Islet of Langerhans (tissue), 1 donor: ENCODE measurements at regions not wholly inside any gene's neighbourhood (a gene's known extent, or its start where the extent isn't known, plus 50 kb on each side); places are given as distances from the start of the nearest gene placed in this dataset.
A peak's percentile ranks its signal among the peaks of the same experiment; 100 is the strongest.

Source experiments
- FAIRE-seq: peaks from one replicate; lab custom pipeline; 2011; peaks lifted over from hg19 to GRCh38; lab: Jason Lieb, UNC

- no peak for FAIRE-seq
Observed at GRCh38 chr6:55642366-55642765, 63.4 kb upstream of the HMGCLL1 start.

- peak; percentile 71 for FAIRE-seq
Observed at GRCh38 chr6:55636406-55637102, 57.6 kb upstream of the HMGCLL1 start.

- peak; percentile 76 for FAIRE-seq
Observed at GRCh38 chr6:55633471-55633870, 54.5 kb upstream of the HMGCLL1 start.

DNA sequence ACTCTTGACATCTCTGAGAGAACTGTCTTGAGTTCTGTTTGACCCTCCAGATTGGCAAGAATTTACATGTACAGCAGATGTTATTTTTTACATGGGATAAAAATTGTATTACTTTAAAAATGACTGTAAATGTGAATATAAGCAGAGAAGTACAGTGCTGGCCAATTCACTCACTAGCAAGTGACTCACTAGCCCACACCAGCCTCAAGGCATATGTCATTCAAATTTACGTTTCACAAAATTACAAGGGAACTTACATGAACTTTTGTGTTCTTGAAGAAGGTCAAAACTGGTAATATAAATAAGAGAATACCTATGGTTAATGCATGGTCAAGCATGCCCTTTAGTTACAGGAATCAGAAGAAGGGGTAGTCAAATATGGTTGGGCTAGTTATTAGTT, 54.0 kb upstream of the HMGCLL1 start:
- peak; percentile 60 for FAIRE-seq
